Keratinocyte (primary cell): ENCODE measurements at regions not wholly inside any gene's neighbourhood (a gene's known extent, or its start where the extent isn't known, plus 50 kb on each side); places are given as distances from the start of the nearest gene placed in this dataset.

ENCODE experiments used
- DNase-seq: peaks from one replicate; pipeline ENCODE4 v3.0.0-alpha.2; 2011; ENCODE audit warnings: low read depth, missing footprints, low spot score
- FAIRE-seq: peaks from 2 replicates; lab custom pipeline; 2011; peaks lifted over from hg19 to GRCh38; lab: Jason Lieb, UNC
- H2AFZ ChIP-seq: 2 replicates; pipeline ENCODE4 v1.6.0; 2012; ENCODE audit warnings: low read length, control low read depth, inconsistent platforms; ENCODE audit not compliant: control insufficient read depth
- H3K27ac ChIP-seq: 2 replicates; pipeline ENCODE4 v1.5.1; 2011; ENCODE audit warnings: low read length; ENCODE audit not compliant: control insufficient read depth, insufficient read depth
- H3K27me3 ChIP-seq: 3 replicates; pipeline ENCODE4 v1.6.0; 2011; ENCODE audit warnings: low read length; ENCODE audit not compliant: control insufficient read depth, insufficient read depth; ENCODE audit errors: extremely low read depth
- H3K36me3 ChIP-seq, 2 experiments: 2 replicates in 1 of 2; 3 replicates in 1 of 2; pipeline ENCODE4 v1.5.1; 2011; ENCODE audit warnings: low read length in 2 of 2, mild to moderate bottlenecking in 1 of 2; ENCODE audit not compliant: control insufficient read depth in 2 of 2, insufficient read depth in 2 of 2; ENCODE audit errors: extremely low read depth in 1 of 2
- H3K4me1 ChIP-seq: 3 replicates; pipeline ENCODE4 v1.5.1; 2011; ENCODE audit warnings: low read length; ENCODE audit not compliant: control insufficient read depth, insufficient read depth; ENCODE audit errors: extremely low read depth
- H3K4me2 ChIP-seq: 3 replicates; pipeline ENCODE4 v1.6.0; 2011; ENCODE audit warnings: low read depth, low read length; ENCODE audit not compliant: control insufficient read depth, insufficient read depth; ENCODE audit errors: extremely low read depth
- H3K4me3 ChIP-seq, 3 experiments: fragments of 200-600 bp in 1 of 3; sonication (generic) in 1 of 3; 2 replicates in 2 of 3; 3 replicates in 1 of 3; pipeline ENCODE4 v1.5.1; 2011 to 2016; ENCODE audit warnings: low read length in 3 of 3, mild to moderate bottlenecking in 3 of 3, control low read depth in 2 of 3, inconsistent platforms in 1 of 3, low read depth in 1 of 3, mixed read lengths in 1 of 3, mixed run types in 1 of 3, moderate library complexity in 1 of 3; ENCODE audit not compliant: control insufficient read depth in 2 of 3, insufficient read depth in 2 of 3; ENCODE audit errors: extremely low read depth in 1 of 3
- H3K79me2 ChIP-seq: 2 replicates; pipeline ENCODE4 v1.6.0; 2012; ENCODE audit warnings: low read length; ENCODE audit not compliant: control insufficient read depth, insufficient read depth
- H3K9ac ChIP-seq: 3 replicates; pipeline ENCODE4 v1.6.0; 2011; ENCODE audit warnings: low read length; ENCODE audit not compliant: control insufficient read depth, insufficient read depth; ENCODE audit errors: extremely low read depth
- H3K9me1 ChIP-seq: 3 replicates; pipeline ENCODE4 v1.6.0; 2011; ENCODE audit warnings: low read length; ENCODE audit not compliant: control insufficient read depth, insufficient read depth; ENCODE audit errors: extremely low read depth
- H3K9me3 ChIP-seq: 2 replicates; pipeline ENCODE4 v1.5.1; 2012; ENCODE audit warnings: low read depth, low read length; ENCODE audit not compliant: control insufficient read depth
- H4K20me1 ChIP-seq: 3 replicates; pipeline ENCODE4 v1.6.0; 2011; ENCODE audit warnings: low read length; ENCODE audit not compliant: control insufficient read depth, insufficient read depth; ENCODE audit errors: extremely low read depth
- CTCF ChIP-seq, 3 experiments: IDR thresholded peaks in 1 of 3; conservative IDR thresholded peaks in 1 of 3; optimal IDR thresholded peaks in 1 of 3; 2 replicates in 2 of 3; 3 replicates in 1 of 3; pipeline versions ENCODE3 to v1.5.1; 2011; ENCODE audit warnings: low read length in 3 of 3, mild to moderate bottlenecking in 3 of 3, moderate library complexity in 2 of 3, control low read depth in 1 of 3, inconsistent platforms in 1 of 3; ENCODE audit not compliant: insufficient read depth in 2 of 3; ENCODE audit errors: extremely low read depth in 1 of 3
- EZH2 ChIP-seq: IDR thresholded peaks from one replicate; pipeline ENCODE4 v1.6.1; 2012; ENCODE audit warnings: inconsistent platforms, mild to moderate bottlenecking, low read length, moderate library complexity
- dilution Hi-C: fragments of 300-500 bp; cut with MboI; formaldehyde crosslinking; loops from one replicate; pipeline ENCODE4 v1.7.0; 2020; ENCODE audit warnings: low sequenced_read_pairs; ENCODE audit not compliant: extremely low pct_ligation_motif_present

GRCh38 chr14:26130690-26131089 lies 467.1 kb downstream of the NOVA1 start:
- no peaks in the 10 kb centered on the region for H3K27me3 ChIP-seq
- FAIRE-seq = no peak
- dilution Hi-C loops = no loop called here
- TF ChIP-seq EZH2 = no peak
- TF ChIP-seq CTCF (optimal IDR thresholded peaks at IDR 0.05 in 1 of 3, IDR thresholded peaks at IDR 0.05 in 1 of 3, conservative IDR thresholded peaks at IDR 0.05 in 1 of 3; ENCODE audit: extremely low read depth in 1 of 3, insufficient read depth in 2 of 3, low read length in 3 of 3) = no peak
- no peaks in the 10 kb centered on the region for H3K79me2 ChIP-seq
- DNase-seq = no peak
- H3K9me1 ChIP-seq = no peaks in the 10 kb centered on the region
- H3K4me2 ChIP-seq = no peak overlapping the region
- H4K20me1 ChIP-seq = no peaks in the 10 kb centered on the region
- H3K36me3 ChIP-seq = no peaks in the 10 kb centered on the region
- H3K9me3 ChIP-seq = no peaks in the 10 kb centered on the region
- no peak overlapping the region for H3K4me3 ChIP-seq
- no peak overlapping the region for H2AFZ ChIP-seq
- H3K4me1 ChIP-seq = no peaks in the 10 kb centered on the region
- H3K9ac ChIP-seq = no peak overlapping the region
- no peak overlapping the region for H3K27ac ChIP-seq

- no peak for FAIRE-seq
- Histone ChIP-seq H3K27me3 (no peaks in the 10 kb centered on the region), H3K4me2 (no peak overlapping the region), H2AFZ (no peak overlapping the region), H3K9ac (no peak overlapping the region), H3K36me3 (no peaks in the 10 kb centered on the region), H3K9me1 (no peaks in the 10 kb centered on the region), H4K20me1 (no peaks in the 10 kb centered on the region), H3K4me3 (no peak overlapping the region), H3K79me2 (no peaks in the 10 kb centered on the region), H3K4me1 (no peaks in the 10 kb centered on the region), H3K27ac (no peak overlapping the region), H3K9me3 (no peaks in the 10 kb centered on the region)
- TF ChIP-seq CTCF (optimal IDR thresholded peaks at IDR 0.05 in 1 of 3, IDR thresholded peaks at IDR 0.05 in 1 of 3, conservative IDR thresholded peaks at IDR 0.05 in 1 of 3; ENCODE audit: extremely low read depth in 1 of 3, insufficient read depth in 2 of 3, low read length in 3 of 3) (no peak), EZH2 (no peak)
- dilution Hi-C loops = no loop called here
- DNase-seq = no peak
Measured at GRCh38 chr14:26128931-26129671, 468.7 kb downstream of the NOVA1 start.
